HG03108 (cell line): ENCODE measurements at regions not wholly inside any gene's neighbourhood (a gene's known extent, or its start where the extent isn't known, plus 50 kb on each side); places are given as distances from the start of the nearest gene placed in this dataset.
"Not testable (repeated sequence)": the region's sequence is repeated elsewhere in the genome, so short reads cannot be mapped to it uniquely, and the experiment has no call there.

Experiments
- ATAC-seq: cut with Tn5 transposase; IDR thresholded peaks from one replicate; pipeline ENCODE4 v1.9.1; 2021; ENCODE audit warnings: moderate library complexity; ENCODE audit not compliant: unreplicated experiment

GRCh38 chr5:87570366-87570765, 157.6 kb upstream of the CCNH start:
- no peak for ATAC-seq

- ATAC-seq, result no peak
Observed at GRCh38 chr5:87562068-87562467, 149.3 kb upstream of the CCNH start.

- no peak for ATAC-seq
Observed at GRCh38 chr5:87560528-87560927, 147.8 kb upstream of the CCNH start.

DNA sequence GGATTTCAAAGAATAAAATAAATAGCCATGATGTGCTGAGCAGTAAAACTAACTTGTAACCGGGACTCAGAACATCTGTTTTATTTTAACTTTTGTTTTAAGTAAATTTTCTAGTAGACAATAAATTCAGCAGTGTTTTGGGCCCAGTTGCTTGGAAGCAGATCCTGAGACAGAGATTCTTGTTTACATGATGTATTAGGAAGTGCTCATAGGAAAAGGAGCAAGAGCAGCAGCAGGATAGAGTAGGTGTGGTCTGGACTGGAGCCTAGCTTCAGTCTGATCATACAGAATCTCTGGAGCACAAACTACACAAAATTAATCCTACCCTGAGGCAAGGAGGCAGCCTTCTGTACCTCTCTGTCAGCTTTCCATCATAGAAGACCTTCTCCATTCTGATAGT, 139.2 kb upstream of the CCNH start:
- ATAC-seq, result no peak

DNA sequence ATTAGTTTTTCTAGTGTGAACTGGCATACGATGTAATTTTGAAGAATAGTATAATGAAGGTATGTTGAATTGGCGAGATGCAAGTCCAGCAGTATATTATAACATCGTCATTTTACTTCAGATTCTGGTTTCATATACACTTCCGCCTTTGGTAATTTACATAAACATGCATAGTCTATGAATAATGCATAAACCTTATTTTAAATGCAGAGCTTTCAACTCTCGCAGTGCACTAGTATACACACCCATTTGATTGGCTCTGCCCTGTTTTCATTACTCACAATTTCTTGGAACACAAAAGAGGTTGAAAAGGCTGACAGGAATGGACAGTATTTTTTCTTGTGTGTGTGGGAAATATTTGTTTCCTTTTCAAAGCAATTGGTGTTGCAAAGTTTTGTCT, 128.9 kb upstream of the CCNH start:
- no peak for ATAC-seq

DNA sequence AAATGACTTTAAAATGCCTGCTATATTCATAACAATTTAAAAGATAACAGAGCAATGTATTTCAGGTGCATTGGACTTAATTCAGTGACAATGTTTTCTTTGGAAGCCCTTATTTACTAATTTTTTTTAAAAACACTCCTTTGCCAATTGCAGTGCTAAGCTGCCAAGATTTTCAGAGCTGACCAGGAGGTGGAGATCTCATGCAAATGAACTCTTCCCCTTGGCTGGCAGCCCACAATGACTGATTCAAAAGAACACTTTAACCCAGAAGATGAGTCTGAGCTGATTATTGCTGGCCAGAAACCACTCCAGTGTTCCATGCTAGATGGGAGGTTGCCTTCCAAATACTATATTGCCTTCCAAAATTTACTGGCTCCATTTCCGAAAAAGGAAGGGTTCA, 128.3 kb upstream of the CCNH start:
- ATAC-seq, result no peak

DNA sequence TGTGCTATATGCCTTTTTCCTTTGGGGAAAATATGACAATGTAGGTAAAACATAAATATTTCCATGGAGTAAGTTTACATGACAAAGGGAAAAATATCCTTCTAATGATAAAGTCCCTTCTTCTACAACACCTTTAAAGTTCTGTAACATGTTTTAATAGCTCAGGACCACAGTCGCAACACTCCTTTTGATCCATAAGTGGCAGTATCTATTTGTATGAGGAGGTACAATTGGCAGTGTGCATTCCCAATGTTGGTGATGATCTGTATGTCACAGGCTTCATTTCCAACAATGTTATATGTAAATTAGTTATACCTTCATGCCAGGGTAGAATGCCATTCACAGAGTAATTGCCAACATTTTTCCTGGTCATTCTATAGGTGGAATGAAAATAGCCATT, 127.1 kb upstream of the CCNH start:
- no peak for ATAC-seq

DNA sequence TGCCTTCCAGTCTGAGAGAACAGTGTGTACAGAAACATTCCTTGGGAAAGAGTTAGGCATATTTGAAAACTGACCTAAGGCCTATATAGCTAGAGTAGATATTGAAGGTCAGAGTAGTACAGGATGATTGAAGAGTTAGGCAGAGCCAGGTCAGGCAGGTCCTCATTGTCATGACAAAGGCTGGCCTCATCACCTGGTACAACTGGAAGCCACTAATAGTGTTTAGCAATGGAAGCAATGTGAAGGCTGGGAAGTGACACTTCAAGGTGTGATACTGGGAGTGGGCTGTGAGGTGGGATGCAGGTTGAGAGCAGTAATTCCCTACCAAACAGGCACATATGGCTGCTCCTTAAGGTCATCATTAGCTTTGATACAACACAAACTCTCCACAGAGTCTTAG, 123.6 kb upstream of the CCNH start:
- no peak for ATAC-seq

DNA sequence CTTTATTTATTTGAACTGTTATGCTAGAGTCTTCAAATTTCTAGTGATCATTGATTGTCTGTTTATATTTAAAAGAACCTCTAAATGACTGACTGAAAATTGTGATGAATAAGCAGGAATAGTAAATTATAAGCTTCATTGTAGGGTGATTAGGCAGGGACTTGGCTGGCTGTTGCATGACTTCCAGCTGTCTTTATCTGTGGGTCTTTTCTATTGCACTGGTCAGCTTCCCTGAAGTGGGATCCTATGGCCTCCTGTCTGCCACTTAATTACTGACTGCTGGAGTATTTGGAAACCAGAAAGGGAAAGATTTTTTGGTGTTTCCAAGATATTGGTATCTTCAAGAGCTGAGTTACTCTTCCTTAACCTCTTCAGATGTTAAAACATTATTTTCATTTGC, 123.0 kb upstream of the CCNH start:
- no peak for ATAC-seq

DNA sequence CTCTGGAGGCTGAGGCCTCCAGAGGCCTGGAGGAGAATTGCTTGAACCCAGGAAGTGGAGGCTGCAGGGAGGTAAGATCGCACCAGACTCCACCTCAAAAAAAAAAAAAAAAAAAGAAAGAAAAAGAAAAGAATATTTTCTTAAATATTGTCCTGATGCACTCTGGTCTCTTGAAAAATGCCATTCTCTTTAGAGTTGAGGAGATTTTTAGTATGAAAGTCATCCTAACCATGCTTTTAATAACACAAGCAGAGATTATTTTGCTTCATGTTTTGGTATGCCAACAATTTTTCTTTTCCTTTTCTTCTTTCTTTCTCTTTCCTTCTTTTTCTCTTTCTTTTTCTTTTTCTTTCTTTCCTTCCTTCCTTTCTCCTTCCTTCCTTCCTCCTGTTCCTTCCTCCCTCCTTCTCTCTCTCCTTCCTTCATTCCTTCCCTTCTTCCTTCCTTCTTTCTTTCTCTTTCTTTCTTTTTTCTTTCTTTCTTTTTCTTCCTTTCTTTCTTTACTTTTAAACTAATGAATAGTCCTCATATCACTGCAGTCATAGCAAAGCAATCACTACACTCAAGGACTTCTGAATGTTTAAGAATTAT, 116.9 kb upstream of the CCNH start:
- no peak for ATAC-seq

- no peak for ATAC-seq
Observed at GRCh38 chr5:87526131-87526530, 113.4 kb upstream of the CCNH start.

- no peak for ATAC-seq
Observed at GRCh38 chr5:87524217-87524616, 111.5 kb upstream of the CCNH start.

- not testable (repeated sequence) for ATAC-seq
Observed at GRCh38 chr5:87511778-87512177, 99.0 kb upstream of the CCNH start.

GRCh38 chr5:87503004-87503403, 90.3 kb upstream of the CCNH start:
- no peak for ATAC-seq

GRCh38 chr5:87499478-87500410, 87.0 kb upstream of the CCNH start:
- ATAC-seq, result no peak
